T-helper 2 cell treated with Interferon-gamma antibody and Interleukin-4, amounts not matched to agents 5 μg/mL and 100 μg/mL, for 36 hours (primary cell): ENCODE measurements at regions not wholly inside any gene's neighbourhood (a gene's known extent, or its start where the extent isn't known, plus 50 kb on each side); places are given as distances from the start of the nearest gene placed in this dataset.
"Not testable (repeated sequence)": the region's sequence is repeated elsewhere in the genome, so short reads cannot be mapped to it uniquely, and the experiment has no call there.

Experiments used
- DNase-seq: peaks from one replicate; pipeline ENCODE4 v3.0.0; 2021; ENCODE audit warnings: low spot score
- H3K27ac Mint-ChIP-seq: one replicate; pipeline ENCODE4 v1.8.0; 2021; ENCODE audit warnings: mild to moderate bottlenecking, mixed read lengths
- H3K27me3 Mint-ChIP-seq: one replicate; pipeline ENCODE4 v1.8.0; 2021; ENCODE audit warnings: low read depth, mixed read lengths
- H3K36me3 Mint-ChIP-seq: one replicate; pipeline ENCODE4 v1.8.0; 2021; ENCODE audit warnings: low read depth, mixed read lengths
- H3K4me1 Mint-ChIP-seq: one replicate; pipeline ENCODE4 v1.8.0; 2021; ENCODE audit warnings: low read depth, mixed read lengths
- H3K4me3 Mint-ChIP-seq: one replicate; pipeline ENCODE4 v1.8.0; 2022; ENCODE audit warnings: mild to moderate bottlenecking, moderate library complexity, mixed read lengths
- H3K9me3 Mint-ChIP-seq: one replicate; pipeline ENCODE4 v1.8.0; 2021; ENCODE audit warnings: mixed read lengths

- H3K4me1 Mint-ChIP-seq, H3K4me3 Mint-ChIP-seq, H3K27ac Mint-ChIP-seq, DNase-seq, H3K27me3 Mint-ChIP-seq, H3K9me3 Mint-ChIP-seq: not testable (repeated sequence)
- peaks cover 56% of the 10 kb centered on the region for H3K36me3 Mint-ChIP-seq
Observed at GRCh38 chr1:148432318-148432717, 50.8 kb downstream of the PPIAL4G start.

GRCh38 chr1:148429856-148430255, 53.2 kb downstream of the PPIAL4G start:
- Mint-ChIP-seq H3K36me3 (peaks cover 67% of the 10 kb centered on the region), H3K27ac (peak overlapping the region; percentile 15), H3K4me1 (peaks cover 18% of the 10 kb centered on the region)
- H3K4me3 Mint-ChIP-seq, H3K9me3 Mint-ChIP-seq, H3K27me3 Mint-ChIP-seq, DNase-seq: not testable (repeated sequence)

- not testable (repeated sequence) for H3K4me3 Mint-ChIP-seq, H3K27me3 Mint-ChIP-seq, H3K27ac Mint-ChIP-seq, DNase-seq, H3K9me3 Mint-ChIP-seq
- Mint-ChIP-seq H3K4me1 (peaks cover 22% of the 10 kb centered on the region), H3K36me3 (peaks cover 56% of the 10 kb centered on the region)
Observed at GRCh38 chr1:148426940-148427611, 56.0 kb downstream of the PPIAL4G start.

- Mint-ChIP-seq H3K4me1 (peaks cover 21% of the 10 kb centered on the region), H3K36me3 (peaks cover 50% of the 10 kb centered on the region)
- H3K27me3 Mint-ChIP-seq, H3K4me3 Mint-ChIP-seq, H3K27ac Mint-ChIP-seq, DNase-seq, H3K9me3 Mint-ChIP-seq: not testable (repeated sequence)
Observed at GRCh38 chr1:148426385-148426784, 56.7 kb downstream of the PPIAL4G start.

GRCh38 chr1:148424143-148425003, 58.7 kb downstream of the PPIAL4G start:
- Mint-ChIP-seq H3K36me3 (peaks cover 35% of the 10 kb centered on the region), H3K4me1 (peaks cover 21% of the 10 kb centered on the region)
- H3K4me3 Mint-ChIP-seq, H3K27me3 Mint-ChIP-seq, H3K9me3 Mint-ChIP-seq, H3K27ac Mint-ChIP-seq, DNase-seq: not testable (repeated sequence)

- not testable (repeated sequence) for H3K27ac Mint-ChIP-seq, DNase-seq, H3K4me3 Mint-ChIP-seq, H3K9me3 Mint-ChIP-seq, H3K27me3 Mint-ChIP-seq
- peaks cover 21% of the 10 kb centered on the region for H3K4me1 Mint-ChIP-seq
- H3K36me3 Mint-ChIP-seq: peaks cover 24% of the 10 kb centered on the region
Observed at GRCh38 chr1:148422921-148423320, 60.2 kb downstream of the PPIAL4G start.

GRCh38 chr1:148417241-148417640, 65.9 kb downstream of the PPIAL4G start:
- not testable (repeated sequence) for H3K36me3 Mint-ChIP-seq, H3K9me3 Mint-ChIP-seq, H3K27ac Mint-ChIP-seq

GRCh38 chr1:148413385-148413784, 69.7 kb downstream of the PPIAL4G start:
- H3K4me1 Mint-ChIP-seq, H3K4me3 Mint-ChIP-seq, H3K27me3 Mint-ChIP-seq, H3K27ac Mint-ChIP-seq, DNase-seq: not testable (repeated sequence)
- H3K36me3 Mint-ChIP-seq: peaks cover 14% of the 10 kb centered on the region
- peaks cover 15% of the 10 kb centered on the region for H3K9me3 Mint-ChIP-seq

More at GRCh38 chr1:148417241-148417640, 65.9 kb downstream of the PPIAL4G start:
- H3K27me3 Mint-ChIP-seq, DNase-seq, H3K4me3 Mint-ChIP-seq, H3K4me1 Mint-ChIP-seq: not testable (repeated sequence)

- not testable (repeated sequence) for H3K27ac Mint-ChIP-seq, H3K4me3 Mint-ChIP-seq, DNase-seq, H3K9me3 Mint-ChIP-seq, H3K27me3 Mint-ChIP-seq
- Mint-ChIP-seq H3K4me1 (peaks cover 23% of the 10 kb centered on the region), H3K36me3 (peaks cover 13% of the 10 kb centered on the region)
Observed at GRCh38 chr1:148404786-148405568, 78.1 kb downstream of the PPIAL4G start.

- H3K9me3 Mint-ChIP-seq, H3K27me3 Mint-ChIP-seq, DNase-seq: not testable (repeated sequence)
- Mint-ChIP-seq H3K4me1 (peaks cover 23% of the 10 kb centered on the region), H3K4me3 (peak overlapping the region; percentile 73), H3K27ac (peak overlapping the region; percentile 84), H3K36me3 (peaks cover 13% of the 10 kb centered on the region)
Observed at GRCh38 chr1:148403925-148404324, 79.2 kb downstream of the PPIAL4G start.

- Mint-ChIP-seq H3K4me1 (peaks cover 23% of the 10 kb centered on the region), H3K36me3 (peaks cover 11% of the 10 kb centered on the region), H3K4me3 (peak overlapping the region; percentile 93), H3K27ac (peak overlapping the region; percentile 99)
- H3K9me3 Mint-ChIP-seq, DNase-seq, H3K27me3 Mint-ChIP-seq: not testable (repeated sequence)
Observed at GRCh38 chr1:148403085-148403456, 80.0 kb downstream of the PPIAL4G start.

- peak; percentile 85 for DNase-seq
- Mint-ChIP-seq H3K4me1 (peaks cover 26% of the 10 kb centered on the region), H3K27ac (peak overlapping the region; percentile 99), H3K4me3 (peak overlapping the region; percentile 93)
- not testable (repeated sequence) for H3K27me3 Mint-ChIP-seq, H3K9me3 Mint-ChIP-seq, H3K36me3 Mint-ChIP-seq
Observed at GRCh38 chr1:148402152-148403084, 80.7 kb downstream of the PPIAL4G start.

GRCh38 chr1:148397516-148397915, 85.6 kb downstream of the PPIAL4G start:
- peak overlapping the region; percentile 91 for H3K27ac Mint-ChIP-seq
- not testable (repeated sequence) for H3K9me3 Mint-ChIP-seq, DNase-seq, H3K36me3 Mint-ChIP-seq, H3K27me3 Mint-ChIP-seq
- H3K4me1 Mint-ChIP-seq: peaks cover 22% of the 10 kb centered on the region
- peak overlapping the region; percentile 60 for H3K4me3 Mint-ChIP-seq
